OCI-LY1 (cell line): ENCODE measurements at regions not wholly inside any gene's neighbourhood (a gene's known extent, or its start where the extent isn't known, plus 50 kb on each side); places are given as distances from the start of the nearest gene placed in this dataset.

Source experiments
- CTCF ChIP-seq: fragments of 200-600 bp; sonication (generic), shearing (Covaris generic); IDR thresholded peaks from 2 replicates; pipeline ENCODE4 v1.5.1; 2017; ENCODE audit warnings: mild to moderate bottlenecking, antibody characterized with exemption, low read length, moderate library complexity, mixed read lengths
- EZH2 ChIP-seq: fragments of 200-600 bp; sonication (generic), shearing (Covaris generic); IDR thresholded peaks from 2 replicates; pipeline ENCODE4 v1.8.0; 2017; ENCODE audit warnings: borderline replicate concordance, mixed run types, mild to moderate bottlenecking, antibody characterized with exemption, low read length, moderate library complexity, mixed read lengths

GRCh38 chr6:44011350-44011920 is 115.8 kb downstream of the MRPL14 start:
- TF ChIP-seq CTCF (no peak), EZH2 (no peak)
